Spleen (tissue), 11 donors: ENCODE measurements at regions not wholly inside any gene's neighbourhood (a gene's known extent, or its start where the extent isn't known, plus 50 kb on each side); places are given as distances from the start of the nearest gene placed in this dataset.

Experiments
- DNase-seq: peaks from one replicate; pipeline ENCODE4 v3.0.0-alpha.2; 2020
- H3K27ac ChIP-seq, 8 donors: fragments of 200-600 bp; sonication (generic) in 7 of 8; 1 replicate in 4 of 8; 2 replicates in 4 of 8; pipeline versions ENCODE4 v1.5.0 to v1.8.0; 2016 to 2021; ENCODE audit warnings: inconsistent platforms in 4 of 8, mild to moderate bottlenecking in 4 of 8, moderate library complexity in 1 of 8
- H3K27me3 ChIP-seq, 7 donors: fragments of 200-600 bp; sonication (generic) in 6 of 7; replicated peaks in 1 of 7; 1 replicate in 4 of 7; 2 replicates in 3 of 7; pipeline versions ENCODE4 v1.5.0 to v1.8.0; 2016 to 2021; ENCODE audit warnings: inconsistent platforms in 3 of 7, mild to moderate bottlenecking in 1 of 7
- H3K36me3 ChIP-seq, 6 donors: fragments of 200-600 bp; sonication (generic) in 5 of 6; 1 replicate in 4 of 6; 2 replicates in 2 of 6; pipeline versions ENCODE4 v1.5.0 to v1.8.0; 2016 to 2021; ENCODE audit warnings: inconsistent platforms in 2 of 6
- H3K4me1 ChIP-seq, 6 donors: fragments of 200-600 bp; sonication (generic) in 5 of 6; 1 replicate in 3 of 6; 2 replicates in 3 of 6; pipeline versions ENCODE4 v1.5.0 to v1.8.0; 2016 to 2021; ENCODE audit warnings: inconsistent platforms in 3 of 6
- H3K4me3 ChIP-seq, 8 donors: fragments of 200-600 bp; sonication (generic) in 7 of 8; 1 replicate in 4 of 8; 2 replicates in 4 of 8; pipeline versions ENCODE4 v1.5.0 to v1.8.0; 2016 to 2021; ENCODE audit warnings: inconsistent platforms in 4 of 8, mild to moderate bottlenecking in 4 of 8, moderate library complexity in 2 of 8
- H3K9me3 ChIP-seq, 8 donors: fragments of 200-600 bp; sonication (generic) in 7 of 8; 1 replicate in 4 of 8; 2 replicates in 4 of 8; pipeline versions ENCODE4 v1.5.0 to v1.8.0; 2016 to 2021; ENCODE audit warnings: inconsistent platforms in 4 of 8
- POLR2A ChIP-seq, 3 donors: fragments of 450-650 bp; IDR thresholded peaks; one replicate each; pipeline ENCODE4 v1.5.1; 2017; ENCODE audit warnings: antibody characterized with exemption in 3 of 3, mild to moderate bottlenecking in 1 of 3
- POLR2AphosphoS5 ChIP-seq, 3 donors: sonication (generic); formaldehyde crosslinking; IDR thresholded peaks; one replicate each; pipeline ENCODE4 v1.5.1; 2017; ENCODE audit warnings: antibody characterized with exemption in 3 of 3
- WGBS, 5 donors: extraction: QIAGEN DNeasy Blood & Tissue Kit in 3 of 5; methylation state at CpG; one replicate each; pipeline versions ENCODE4 v1.1.5 to v1.1.7; 2013 to 2018; 5-methylcytosine and 5-hydroxymethylcytosine counted together
- intact Hi-C: fragments of 100-400 bp; cut with DNase I; formaldehyde crosslinking; loops from one replicate; pipeline ENCODE4 v1.15.0; 2023; ENCODE audit warnings: low total_unique reads
- TF ChIP-seq, protein P1 (sequence below), 11 experiments: fragments of 200-600 bp in 7 of 11; fragments of 450-650 bp in 4 of 11; sonication (generic) in 4 of 11; IDR thresholded peaks in 8 of 11; conservative IDR thresholded peaks in 3 of 11; 1 replicate in 7 of 11; 2 replicates in 4 of 11; pipeline versions ENCODE4 v1.4.0 to v1.8.0; 2016 to 2021; ENCODE audit warnings: antibody characterized with exemption in 11 of 11, inconsistent platforms in 4 of 11, mild to moderate bottlenecking in 1 of 11
- donor health status: healthy with polysubstance abuse.
- donor health status: DM: no; HTN: no; CAD: no; lungs with moderate emphysema.
- donor health status: DM: no; HTN: no; CAD: no.
- donor health status: Bipolar disorder and iron deficiency.
- donor health status: healthy.
- donor health status: DM: no; HTN: no; CAD: no.
- donor health status: DM: yes; HTN: yes; CAD: no.

DNA sequence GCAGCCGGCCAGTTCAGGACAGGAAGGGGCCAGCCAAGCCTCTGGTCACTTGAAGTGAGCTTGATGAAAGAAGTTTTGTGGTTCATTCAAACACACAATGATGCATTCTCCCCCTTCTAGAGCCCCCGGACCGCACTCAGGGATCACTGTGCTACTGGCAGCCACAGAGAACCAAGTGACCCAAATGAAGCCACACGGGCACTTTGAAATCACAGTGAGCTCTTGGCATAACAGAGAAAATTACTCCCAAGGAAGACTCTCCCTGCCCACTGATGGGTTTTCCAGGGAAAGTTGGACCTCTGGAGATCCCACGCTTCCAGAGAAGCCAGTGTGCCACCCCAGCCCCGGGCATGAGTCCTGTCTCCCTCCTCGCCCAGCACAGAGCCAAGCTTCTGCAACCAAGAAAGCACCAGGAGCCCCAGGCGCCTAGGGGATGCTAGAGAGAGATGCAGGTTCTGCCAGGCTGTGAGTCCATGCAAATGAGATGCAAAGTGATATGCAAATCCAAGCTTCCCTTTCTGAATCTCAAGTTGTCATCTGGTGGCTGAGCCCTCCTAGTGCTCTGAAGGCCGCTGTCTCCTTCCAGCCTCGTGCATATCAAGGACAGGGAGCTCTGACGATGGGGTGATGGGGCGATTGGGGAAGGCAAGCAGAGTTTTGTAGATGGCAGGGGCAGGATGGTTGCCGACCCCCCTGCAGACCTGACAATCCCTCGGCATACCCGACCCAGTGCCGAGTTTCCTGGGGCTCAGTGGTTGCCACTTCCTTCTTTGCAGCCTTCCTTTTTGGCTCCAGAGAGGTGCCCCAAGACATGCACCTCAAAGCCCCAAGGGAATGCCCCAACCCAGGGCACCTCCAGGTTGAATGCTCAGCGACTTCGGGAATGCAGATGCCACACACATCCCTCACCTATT, 59.7 kb upstream of the TNRC6C start:
- H3K4me1 ChIP-seq = peaks cover 0 to 15% (median 9%) of the 10 kb centered on the region in 6 donors
- H3K27ac ChIP-seq = no peak overlapping the region
- H3K27me3 ChIP-seq = peaks cover 0 to 39% (median 0%) of the 10 kb centered on the region in 7 donors
- no peak overlapping the region for H3K4me3 ChIP-seq
- intact Hi-C loops = no loop called here
- no peak for DNase-seq
- TF ChIP-seq, protein P1, sequence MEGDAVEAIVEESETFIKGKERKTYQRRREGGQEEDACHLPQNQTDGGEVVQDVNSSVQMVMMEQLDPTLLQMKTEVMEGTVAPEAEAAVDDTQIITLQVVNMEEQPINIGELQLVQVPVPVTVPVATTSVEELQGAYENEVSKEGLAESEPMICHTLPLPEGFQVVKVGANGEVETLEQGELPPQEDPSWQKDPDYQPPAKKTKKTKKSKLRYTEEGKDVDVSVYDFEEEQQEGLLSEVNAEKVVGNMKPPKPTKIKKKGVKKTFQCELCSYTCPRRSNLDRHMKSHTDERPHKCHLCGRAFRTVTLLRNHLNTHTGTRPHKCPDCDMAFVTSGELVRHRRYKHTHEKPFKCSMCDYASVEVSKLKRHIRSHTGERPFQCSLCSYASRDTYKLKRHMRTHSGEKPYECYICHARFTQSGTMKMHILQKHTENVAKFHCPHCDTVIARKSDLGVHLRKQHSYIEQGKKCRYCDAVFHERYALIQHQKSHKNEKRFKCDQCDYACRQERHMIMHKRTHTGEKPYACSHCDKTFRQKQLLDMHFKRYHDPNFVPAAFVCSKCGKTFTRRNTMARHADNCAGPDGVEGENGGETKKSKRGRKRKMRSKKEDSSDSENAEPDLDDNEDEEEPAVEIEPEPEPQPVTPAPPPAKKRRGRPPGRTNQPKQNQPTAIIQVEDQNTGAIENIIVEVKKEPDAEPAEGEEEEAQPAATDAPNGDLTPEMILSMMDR (IDR thresholded peaks at IDR 0.05 in 8 of 11, conservative IDR thresholded peaks at IDR 0.05 in 3 of 11) = no peak
- TF ChIP-seq POLR2A (IDR thresholded peaks at IDR 0.05) (no peak), POLR2AphosphoS5 (IDR thresholded peaks at IDR 0.05) (no peak)
- no peaks in the 10 kb centered on the region for H3K9me3 ChIP-seq
- no peaks in the 10 kb centered on the region for H3K36me3 ChIP-seq
- WGBS, 5 donors = 62 to 85% (median 66%) methylated on average over 12 to 18 of the region's 18 CpGs

DNA sequence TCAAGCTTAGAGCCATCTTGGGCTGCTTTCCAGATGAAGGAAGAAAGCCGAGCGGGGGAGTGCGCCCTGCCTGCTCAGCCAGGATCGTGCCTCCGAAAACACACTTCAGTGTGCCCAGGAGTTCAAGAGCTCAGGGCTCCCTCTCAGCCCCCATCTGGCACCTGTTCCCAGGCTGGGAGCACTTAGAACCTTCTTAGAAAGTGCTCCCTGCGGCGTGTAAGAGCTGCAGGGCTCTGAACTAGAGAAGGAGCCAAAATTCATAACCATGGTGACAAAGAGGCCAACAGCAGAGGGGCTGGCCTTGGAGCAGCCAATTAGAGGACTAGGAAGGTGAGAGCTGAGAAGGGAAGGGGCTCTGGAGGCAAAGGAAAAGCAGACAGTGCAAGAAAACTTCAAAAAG, 59.0 kb upstream of the TNRC6C start:
- H3K27me3 ChIP-seq = peaks cover 0 to 46% (median 0%) of the 10 kb centered on the region in 7 donors
- H3K9me3 ChIP-seq = no peaks in the 10 kb centered on the region
- no peak for TF ChIP-seq POLR2AphosphoS5 (IDR thresholded peaks at IDR 0.05)
- no peak for TF ChIP-seq POLR2A (IDR thresholded peaks at IDR 0.05)
- TF ChIP-seq, protein P1 (IDR thresholded peaks at IDR 0.05 in 8 of 11, conservative IDR thresholded peaks at IDR 0.05 in 3 of 11) = no peak
- no peak for DNase-seq
- no peak overlapping the region for H3K27ac ChIP-seq
- no peaks in the 10 kb centered on the region for H3K36me3 ChIP-seq
- WGBS, 5 donors = 65 to 100% (median 79%) methylated on average over 2 to 7 of the region's 7 CpGs
- H3K4me3 ChIP-seq = no peak overlapping the region
- H3K4me1 ChIP-seq = peaks cover 0 to 11% (median 8%) of the 10 kb centered on the region in 6 donors
- intact Hi-C loops = no loop called here

DNA sequence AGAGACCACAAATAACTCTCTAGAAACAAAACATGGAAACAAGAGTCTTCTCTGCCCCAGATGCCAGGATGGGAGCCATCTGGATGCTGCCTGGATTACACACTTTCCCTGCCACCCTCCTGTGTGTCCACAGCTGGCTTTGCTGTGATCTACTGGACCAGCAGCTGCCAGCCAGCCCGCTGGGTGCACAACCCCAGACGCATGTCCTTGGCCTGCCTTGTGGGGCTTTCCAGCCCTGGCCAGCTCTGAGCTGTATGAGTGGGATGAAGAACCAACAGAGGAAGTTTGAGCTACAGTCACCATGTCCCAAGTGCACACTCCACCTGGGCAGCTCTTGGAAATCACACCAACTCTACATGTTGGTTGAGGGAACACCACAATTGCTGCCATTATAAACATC, 57.0 kb upstream of the TNRC6C start:
- no peak overlapping the region for H3K27ac ChIP-seq
- H3K4me3 ChIP-seq = no peak overlapping the region
- H3K36me3 ChIP-seq = no peaks in the 10 kb centered on the region
- H3K27me3 ChIP-seq = peaks cover 0 to 62% (median 0%) of the 10 kb centered on the region in 7 donors
- TF ChIP-seq POLR2AphosphoS5 (IDR thresholded peaks at IDR 0.05) = no peak
- TF ChIP-seq, protein P1 (IDR thresholded peaks at IDR 0.05 in 8 of 11, conservative IDR thresholded peaks at IDR 0.05 in 3 of 11) = no peak
- TF ChIP-seq POLR2A (IDR thresholded peaks at IDR 0.05) = no peak
- intact Hi-C loops = no loop called here
- DNase-seq = no peak
- H3K4me1 ChIP-seq = peaks cover 0 to 11% (median 8%) of the 10 kb centered on the region in 6 donors
- WGBS, 5 donors = 65 to 80% (median 75%) methylated on average over 2 of the region's 2 CpGs
- no peaks in the 10 kb centered on the region for H3K9me3 ChIP-seq

DNA sequence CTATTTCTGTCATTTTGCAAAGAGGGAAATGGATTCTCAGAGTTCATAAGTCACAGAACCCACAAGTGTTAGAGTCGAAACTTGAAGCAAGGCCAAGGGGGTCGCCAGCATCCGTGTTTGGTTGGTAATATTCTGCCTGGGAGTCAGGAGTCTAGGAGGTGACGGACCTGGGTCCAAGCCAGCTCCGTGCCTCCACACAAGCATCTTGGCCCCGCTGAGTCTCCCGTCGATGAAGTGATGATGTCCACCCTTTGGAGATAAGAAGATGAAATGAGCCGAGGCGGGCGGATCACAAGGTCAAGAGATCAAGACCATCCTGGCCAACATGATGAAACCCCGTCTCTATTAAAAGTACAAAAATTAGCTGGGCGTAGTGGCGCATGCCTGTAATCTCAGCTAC, 53.2 kb upstream of the TNRC6C start:
- Histone ChIP-seq H3K36me3 (no peaks in the 10 kb centered on the region), H3K9me3 (no peaks in the 10 kb centered on the region), H3K4me3 (no peak overlapping the region), H3K27ac (no peak overlapping the region), H3K4me1 (no peaks in the 10 kb centered on the region), H3K27me3 (peaks cover 0 to 73% (median 11%) of the 10 kb centered on the region in 7 donors)
- TF ChIP-seq POLR2AphosphoS5 (IDR thresholded peaks at IDR 0.05) = no peak
- TF ChIP-seq, protein P1 (IDR thresholded peaks at IDR 0.05 in 8 of 11, conservative IDR thresholded peaks at IDR 0.05 in 3 of 11) = no peak
- no peak for TF ChIP-seq POLR2A (IDR thresholded peaks at IDR 0.05)
- intact Hi-C loops = no loop called here
- no peak for DNase-seq
- 63 to 81% (median 75%) methylated on average over 11 to 13 of the region's 14 CpGs for WGBS, 5 donors
